ENCODE measurements at regions not wholly inside any gene's neighbourhood (a gene's known extent, or its start where the extent isn't known, plus 50 kb on each side); places are given as distances from the start of the nearest gene placed in this dataset.
"Not testable (repeated sequence)": the region's sequence is repeated elsewhere in the genome, so short reads cannot be mapped to it uniquely, and the experiment has no call there.

- TF ChIP-seq, protein P1, sequence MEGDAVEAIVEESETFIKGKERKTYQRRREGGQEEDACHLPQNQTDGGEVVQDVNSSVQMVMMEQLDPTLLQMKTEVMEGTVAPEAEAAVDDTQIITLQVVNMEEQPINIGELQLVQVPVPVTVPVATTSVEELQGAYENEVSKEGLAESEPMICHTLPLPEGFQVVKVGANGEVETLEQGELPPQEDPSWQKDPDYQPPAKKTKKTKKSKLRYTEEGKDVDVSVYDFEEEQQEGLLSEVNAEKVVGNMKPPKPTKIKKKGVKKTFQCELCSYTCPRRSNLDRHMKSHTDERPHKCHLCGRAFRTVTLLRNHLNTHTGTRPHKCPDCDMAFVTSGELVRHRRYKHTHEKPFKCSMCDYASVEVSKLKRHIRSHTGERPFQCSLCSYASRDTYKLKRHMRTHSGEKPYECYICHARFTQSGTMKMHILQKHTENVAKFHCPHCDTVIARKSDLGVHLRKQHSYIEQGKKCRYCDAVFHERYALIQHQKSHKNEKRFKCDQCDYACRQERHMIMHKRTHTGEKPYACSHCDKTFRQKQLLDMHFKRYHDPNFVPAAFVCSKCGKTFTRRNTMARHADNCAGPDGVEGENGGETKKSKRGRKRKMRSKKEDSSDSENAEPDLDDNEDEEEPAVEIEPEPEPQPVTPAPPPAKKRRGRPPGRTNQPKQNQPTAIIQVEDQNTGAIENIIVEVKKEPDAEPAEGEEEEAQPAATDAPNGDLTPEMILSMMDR (tag by site-specific recombination; IDR thresholded peaks at IDR 0.05): not testable (repeated sequence)
- not testable (repeated sequence) for TF ChIP-seq ZNF223, ZNF239, ZNF157, ZNF521, ZNF114, ZEB2 (tag by site-specific recombination; IDR thresholded peaks at IDR 0.05)
Measured at GRCh38 chr7:76805262-76805661, 178.2 kb upstream of the POMZP3 start.
